Suprapubic skin (tissue), 4 donors: ENCODE measurements at regions not wholly inside any gene's neighbourhood (a gene's known extent, or its start where the extent isn't known, plus 50 kb on each side); places are given as distances from the start of the nearest gene placed in this dataset.
"Not testable (repeated sequence)": the region's sequence is repeated elsewhere in the genome, so short reads cannot be mapped to it uniquely, and the experiment has no call there.

Experiments
- DNase-seq, 2 donors: peaks; one replicate each; pipeline ENCODE4 v3.0.0-alpha.2; 2019; ENCODE audit warnings: low spot score in 2 of 2
- H3K27ac ChIP-seq: fragments of 200-600 bp; sonication (generic); one replicate; pipeline ENCODE4 v1.5.1; 2019
- H3K27me3 ChIP-seq: fragments of 200-600 bp; sonication (generic); one replicate; pipeline ENCODE4 v1.5.1; 2019
- H3K36me3 ChIP-seq: fragments of 200-600 bp; sonication (generic); one replicate; pipeline ENCODE4 v1.5.1; 2019
- H3K4me1 ChIP-seq: fragments of 200-600 bp; sonication (generic); one replicate; pipeline ENCODE4 v1.5.1; 2019
- H3K4me3 ChIP-seq: fragments of 200-600 bp; sonication (generic); one replicate; pipeline ENCODE4 v1.5.1; 2019; ENCODE audit warnings: mild to moderate bottlenecking
- H3K9me3 ChIP-seq: fragments of 200-600 bp; sonication (generic); one replicate; pipeline ENCODE4 v1.5.1; 2019
- CTCF ChIP-seq, 2 donors: fragments of 200-600 bp in 1 of 2; fragments of 450-650 bp in 1 of 2; sonication (generic) in 1 of 2; IDR thresholded peaks; one replicate each; pipeline ENCODE4 v1.5.1; 2016 to 2019; ENCODE audit warnings: antibody characterized with exemption in 2 of 2, mild to moderate bottlenecking in 1 of 2, moderate library complexity in 1 of 2
- EP300 ChIP-seq: sonication (generic); formaldehyde crosslinking; IDR thresholded peaks from one replicate; pipeline ENCODE4 v1.6.1; 2017; ENCODE audit warnings: antibody characterized with exemption
- POLR2A ChIP-seq, 2 donors: fragments of 450-650 bp; IDR thresholded peaks; one replicate each; pipeline ENCODE4 v1.6.1; 2017; ENCODE audit warnings: antibody characterized with exemption in 2 of 2, mild to moderate bottlenecking in 2 of 2, moderate library complexity in 2 of 2
- POLR2AphosphoS5 ChIP-seq, 3 donors: sonication (generic); formaldehyde crosslinking; IDR thresholded peaks; one replicate each; pipeline ENCODE4 v1.6.1; 2017; ENCODE audit warnings: antibody characterized with exemption in 3 of 3
- WGBS: methylation state at CpG from one replicate; pipeline ENCODE4 v1.1.5; 2018; 5-methylcytosine and 5-hydroxymethylcytosine counted together

GRCh38 chr5:174953871-174954270 lies 229.5 kb downstream of the MSX2 start:
- TF ChIP-seq EP300 (no peak), POLR2A (IDR thresholded peaks at IDR 0.05) (no peak), POLR2AphosphoS5 (IDR thresholded peaks at IDR 0.05) (no peak)
- WGBS = 63% methylated on average over 6 of the region's 6 CpGs
- peaks cover 1% of the 10 kb centered on the region for H3K27me3 ChIP-seq

GRCh38 chr5:174951151-174951780 lies 226.9 kb downstream of the MSX2 start:
- no peak overlapping the region for H3K27ac ChIP-seq
- no peak for TF ChIP-seq POLR2AphosphoS5 (IDR thresholded peaks at IDR 0.05)
- no peak for TF ChIP-seq POLR2A (IDR thresholded peaks at IDR 0.05)
- peak; percentile 60 to 73 for TF ChIP-seq CTCF (IDR thresholded peaks at IDR 0.05)
- no peak for TF ChIP-seq EP300
- no peak for DNase-seq
- H3K4me1 ChIP-seq = no peaks in the 10 kb centered on the region
- H3K36me3 ChIP-seq = no peaks in the 10 kb centered on the region
- no peak overlapping the region for H3K4me3 ChIP-seq
- peaks cover 10% of the 10 kb centered on the region for H3K27me3 ChIP-seq
- 20% methylated on average over 5 of the region's 5 CpGs for WGBS
- H3K9me3 ChIP-seq = no peaks in the 10 kb centered on the region

More at GRCh38 chr5:174953871-174954270, 229.5 kb downstream of the MSX2 start:
- Histone ChIP-seq H3K4me3 (no peak overlapping the region), H3K27ac (no peak overlapping the region), H3K9me3 (no peaks in the 10 kb centered on the region), H3K4me1 (no peaks in the 10 kb centered on the region), H3K36me3 (no peaks in the 10 kb centered on the region)
- no peak for DNase-seq

GRCh38 chr5:174947548-174947947 lies 223.2 kb downstream of the MSX2 start:
- Histone ChIP-seq H3K4me1 (no peaks in the 10 kb centered on the region), H3K36me3 (no peaks in the 10 kb centered on the region), H3K9me3 (no peaks in the 10 kb centered on the region), H3K27ac (no peak overlapping the region), H3K4me3 (no peak overlapping the region), H3K27me3 (peaks cover 21% of the 10 kb centered on the region)
- TF ChIP-seq EP300 (no peak), POLR2AphosphoS5 (IDR thresholded peaks at IDR 0.05) (no peak), POLR2A (IDR thresholded peaks at IDR 0.05) (no peak), CTCF (IDR thresholded peaks at IDR 0.05) (no peak)
- no peak for DNase-seq
- WGBS = 57% methylated on average over 1 of the region's 1 CpG

- no peak overlapping the region for H3K27ac ChIP-seq
- H3K4me1 ChIP-seq = no peaks in the 10 kb centered on the region
- TF ChIP-seq POLR2AphosphoS5 (IDR thresholded peaks at IDR 0.05) (no peak), EP300 (no peak), POLR2A (IDR thresholded peaks at IDR 0.05) (no peak), CTCF (IDR thresholded peaks at IDR 0.05) (no peak)
- no peak for DNase-seq
- no peaks in the 10 kb centered on the region for H3K36me3 ChIP-seq
- H3K9me3 ChIP-seq = no peaks in the 10 kb centered on the region
- H3K27me3 ChIP-seq = peaks cover 33% of the 10 kb centered on the region
- 43% methylated on average over 7 of the region's 7 CpGs for WGBS
- H3K4me3 ChIP-seq = no peak overlapping the region
Measured at GRCh38 chr5:174945853-174946252, 221.5 kb downstream of the MSX2 start.

- H3K9me3 ChIP-seq = no peaks in the 10 kb centered on the region
- H3K36me3 ChIP-seq = no peaks in the 10 kb centered on the region
- H3K4me3 ChIP-seq = no peak overlapping the region
- TF ChIP-seq POLR2A (IDR thresholded peaks at IDR 0.05) (no peak), EP300 (no peak), POLR2AphosphoS5 (IDR thresholded peaks at IDR 0.05) (no peak), CTCF (IDR thresholded peaks at IDR 0.05) (no peak)
- no peaks in the 10 kb centered on the region for H3K4me1 ChIP-seq
- H3K27me3 ChIP-seq = peaks cover 49% of the 10 kb centered on the region
- 66% methylated on average over 3 of the region's 3 CpGs for WGBS
- no peak for DNase-seq
- no peak overlapping the region for H3K27ac ChIP-seq
Measured at GRCh38 chr5:174943785-174944184, 219.4 kb downstream of the MSX2 start.

GRCh38 chr5:174943002-174943401 lies 218.6 kb downstream of the MSX2 start:
- not testable (repeated sequence) for H3K36me3 ChIP-seq, H3K4me1 ChIP-seq, H3K4me3 ChIP-seq, H3K9me3 ChIP-seq, DNase-seq, H3K27ac ChIP-seq
- H3K27me3 ChIP-seq = peaks cover 43% of the 10 kb centered on the region
- whole genome bisulfite sequencing = 87% methylated on average over 1 of the region's 1 CpG
